NCI-H146 (cell line): ENCODE measurements at regions not wholly inside any gene's neighbourhood (a gene's known extent, or its start where the extent isn't known, plus 50 kb on each side); places are given as distances from the start of the nearest gene placed in this dataset.
"Not testable (repeated sequence)": the region's sequence is repeated elsewhere in the genome, so short reads cannot be mapped to it uniquely, and the experiment has no call there.

ENCODE experiments used
- DNase-seq: peaks from one replicate; lab custom pipeline; 2025; lab: John Stamatoyannopoulos, UW

GRCh38 chr2:87678742-87679173 lies 69.1 kb upstream of the PLGLB2 start:
- DNase-seq, result not testable (repeated sequence)

GRCh38 chr2:87679950-87680349 lies 67.9 kb upstream of the PLGLB2 start:
- DNase-seq, result not testable (repeated sequence)

GRCh38 chr2:87680691-87681090 lies 67.2 kb upstream of the PLGLB2 start:
- not testable (repeated sequence) for DNase-seq

GRCh38 chr2:87683451-87683850 lies 64.4 kb upstream of the PLGLB2 start:
- DNase-seq, result not testable (repeated sequence)

- not testable (repeated sequence) for DNase-seq
These were observed 63.9 kb upstream of the PLGLB2 start for GRCh38 chr2:87683961-87684360.

GRCh38 chr2:87685558-87685957 lies 62.3 kb upstream of the PLGLB2 start:
- not testable (repeated sequence) for DNase-seq

GRCh38 chr2:87686873-87687549 lies 60.9 kb upstream of the PLGLB2 start:
- not testable (repeated sequence) for DNase-seq

- not testable (repeated sequence) for DNase-seq
These were observed 60.2 kb upstream of the PLGLB2 start for GRCh38 chr2:87687550-87688270.

GRCh38 chr2:87691899-87692592 lies 55.8 kb upstream of the PLGLB2 start:
- DNase-seq, result not testable (repeated sequence)

GRCh38 chr2:87692914-87693313 lies 55.0 kb upstream of the PLGLB2 start:
- not testable (repeated sequence) for DNase-seq

GRCh38 chr2:87693882-87694281 lies 54.0 kb upstream of the PLGLB2 start:
- not testable (repeated sequence) for DNase-seq

GRCh38 chr2:87695596-87696323 lies 52.1 kb upstream of the PLGLB2 start:
- not testable (repeated sequence) for DNase-seq
